ENCODE measurements at regions not wholly inside any gene's neighbourhood (a gene's known extent, or its start where the extent isn't known, plus 50 kb on each side); places are given as distances from the start of the nearest gene placed in this dataset.

- TF ChIP-seq SPI1 (IDR thresholded peaks at IDR 0.05; ENCODE audit: low read depth, low read length) = no peak
- no peak for TF ChIP-seq POLR2A (IDR thresholded peaks at IDR 0.05; ENCODE audit: low read depth, low read length)
Measured at GRCh38 chr20:48463916-48464315, 363.9 kb downstream of the PREX1 start.
